ENCODE measurements at regions not wholly inside any gene's neighbourhood (a gene's known extent, or its start where the extent isn't known, plus 50 kb on each side); places are given as distances from the start of the nearest gene placed in this dataset.

DNA sequence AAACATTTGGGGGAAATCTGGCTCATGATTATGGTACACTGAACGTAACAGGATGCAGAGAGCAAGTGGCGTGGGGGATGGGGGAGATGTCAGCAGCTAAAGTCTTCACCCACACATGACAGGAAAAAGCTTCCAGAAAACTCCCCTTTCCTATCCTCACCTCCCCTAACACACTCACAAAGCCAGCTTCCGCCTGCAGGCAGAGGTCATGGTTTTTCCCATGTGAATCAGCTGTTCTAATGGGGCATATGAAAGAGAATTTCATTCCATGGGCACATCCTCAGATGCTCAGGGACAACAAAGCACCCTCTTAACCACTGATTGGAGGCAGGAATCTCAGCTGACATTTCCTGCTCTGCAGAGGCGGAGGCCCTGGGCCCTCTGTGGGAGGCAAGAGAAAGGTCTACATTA, 129.1 kb downstream of the TSN start:
- in situ Hi-C loops (cut with MboI) = no loop called here
- Histone ChIP-seq H3K4me3 (no peak overlapping the region), H3K9me1 (ENCODE audit: control insufficient read depth, insufficient read depth, low read length) (no peaks in the 10 kb centered on the region), H3K9me3 (replicated peaks; ENCODE audit: control insufficient read depth, insufficient read depth, low read depth, low read length) (no peaks in the 10 kb centered on the region), H4K20me1 (replicated peaks; ENCODE audit: control insufficient read depth, insufficient read depth, low read length) (no peaks in the 10 kb centered on the region), H3K36me3 (ENCODE audit: control insufficient read depth, insufficient read depth, low read length) (no peaks in the 10 kb centered on the region), H3K4me2 (ENCODE audit: insufficient read depth, low read length) (no peak overlapping the region), H3K4me1 (replicated peaks in 1 of 2; ENCODE audit: control insufficient read depth in 2 of 2, insufficient read depth in 2 of 2, low read length in 2 of 2) (peaks cover 6 to 9% of the 10 kb centered on the region in 2 experiments; a peak in 4 of 5 replicates), H3K27me3 (ENCODE audit: control insufficient read depth in 2 of 2, insufficient read depth in 2 of 2, low read length in 2 of 2) (peaks cover 0 to 26% of the 10 kb centered on the region in 2 experiments; a peak in 4 of 5 replicates), H3K9ac (ENCODE audit: insufficient read depth in 1 of 2, low read depth in 2 of 2, low read length in 2 of 2) (no peak overlapping the region), H2AFZ (ENCODE audit: low read depth, low read length) (no peak overlapping the region), H3K79me2 (ENCODE audit: control insufficient read depth, insufficient read depth, low read length) (no peaks in the 10 kb centered on the region), H3K27ac (ENCODE audit: extremely low read depth, low read depth, low read length) (no peak overlapping the region)
- no TSS peak for BruUV-seq (replicated peaks)
- POLR2A ChIA-PET = no interaction called here
- ATAC-seq (no peak), FAIRE-seq (no peak), DNase-seq (ENCODE audit: extremely low read depth in 1 of 4, low spot score in 3 of 4) (no peak)
- WGBS (ENCODE audit: insufficient coverage, low coverage, missing lambda C conversion rate) = 7% methylated on average over 4 of the region's 4 CpGs
- CTCF ChIA-PET (ENCODE audit: low intra/inter-chr PET ratio) = no interaction called here
- intact Hi-C loops (cut with micrococcal nuclease) = no loop called here
- TF ChIP-seq ZNF121 (CRISPR knock-in tag; conservative IDR thresholded peaks at IDR 0.05) = no peak
- TF ChIP-seq PTRF (tag; IDR thresholded peaks at IDR 0.05) = no peak
- TF ChIP-seq ZNF76 (CRISPR knock-in tag; IDR thresholded peaks at IDR 0.05; ENCODE audit: borderline replicate concordance) = no peak
- TF ChIP-seq ZFP36 (IDR thresholded peaks at IDR 0.05; ENCODE audit: low read depth, low read length, partially characterized antibody) = no peak
- TF ChIP-seq ID3 (CRISPR knock-in tag; IDR thresholded peaks at IDR 0.05) = no peak
- TF ChIP-seq ID3 (tag; IDR thresholded peaks at IDR 0.05) = no peak
- no peak for TF ChIP-seq RBFOX2 (IDR thresholded peaks at IDR 0.05; ENCODE audit: low read depth, low read length)
- no peak for TF ChIP-seq EZH2 (IDR thresholded peaks at IDR 0.05; ENCODE audit: borderline replicate concordance, low read depth, low read length)
- TF ChIP-seq MBD1 (CRISPR knock-in tag; IDR thresholded peaks at IDR 0.05) = no peak
- TF ChIP-seq ZC3H8 (IDR thresholded peaks at IDR 0.05) = no peak
- no peak for TF ChIP-seq REST (IDR thresholded peaks at IDR 0.05; ENCODE audit: borderline replicate concordance)
- TF ChIP-seq REST (CRISPR knock-in tag; IDR thresholded peaks at IDR 0.05; ENCODE audit: low read depth) = no peak
- TF ChIP-seq ZBED1 (IDR thresholded peaks at IDR 0.05) = no peak
- TF ChIP-seq HDAC1 (IDR thresholded peaks at IDR 0.05) = no peak
- TF ChIP-seq TEAD4 (IDR thresholded peaks at IDR 0.05; ENCODE audit: low read length) = no peak
- TF ChIP-seq TEAD4 (CRISPR knock-in tag; IDR thresholded peaks at IDR 0.05; ENCODE audit: borderline replicate concordance) = no peak
